ENCODE measurements at regions not wholly inside any gene's neighbourhood (a gene's known extent, or its start where the extent isn't known, plus 50 kb on each side); places are given as distances from the start of the nearest gene placed in this dataset.

GRCh38 chr17:45581860-45582259 lies 91.3 kb upstream of the PLEKHM1 start:
- TF ChIP-seq POLR2AphosphoS5 (IDR thresholded peaks at IDR 0.05) = no peak
- TF ChIP-seq, protein P1, sequence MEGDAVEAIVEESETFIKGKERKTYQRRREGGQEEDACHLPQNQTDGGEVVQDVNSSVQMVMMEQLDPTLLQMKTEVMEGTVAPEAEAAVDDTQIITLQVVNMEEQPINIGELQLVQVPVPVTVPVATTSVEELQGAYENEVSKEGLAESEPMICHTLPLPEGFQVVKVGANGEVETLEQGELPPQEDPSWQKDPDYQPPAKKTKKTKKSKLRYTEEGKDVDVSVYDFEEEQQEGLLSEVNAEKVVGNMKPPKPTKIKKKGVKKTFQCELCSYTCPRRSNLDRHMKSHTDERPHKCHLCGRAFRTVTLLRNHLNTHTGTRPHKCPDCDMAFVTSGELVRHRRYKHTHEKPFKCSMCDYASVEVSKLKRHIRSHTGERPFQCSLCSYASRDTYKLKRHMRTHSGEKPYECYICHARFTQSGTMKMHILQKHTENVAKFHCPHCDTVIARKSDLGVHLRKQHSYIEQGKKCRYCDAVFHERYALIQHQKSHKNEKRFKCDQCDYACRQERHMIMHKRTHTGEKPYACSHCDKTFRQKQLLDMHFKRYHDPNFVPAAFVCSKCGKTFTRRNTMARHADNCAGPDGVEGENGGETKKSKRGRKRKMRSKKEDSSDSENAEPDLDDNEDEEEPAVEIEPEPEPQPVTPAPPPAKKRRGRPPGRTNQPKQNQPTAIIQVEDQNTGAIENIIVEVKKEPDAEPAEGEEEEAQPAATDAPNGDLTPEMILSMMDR (IDR thresholded peaks at IDR 0.05) = no peak

All from upper lobe of left lung (tissue), 4 donors.